ENCODE measurements at regions not wholly inside any gene's neighbourhood (a gene's known extent, or its start where the extent isn't known, plus 50 kb on each side); places are given as distances from the start of the nearest gene placed in this dataset.

- in situ Hi-C loops (cut with HindIII; ENCODE audit: low sequenced_read_pairs), result no loop called here
- TF ChIP-seq CTCF (IDR thresholded peaks at IDR 0.05; ENCODE audit: low read depth, low read length), result no peak
- no peak for DNase-seq (ENCODE audit: low read depth, low spot score)
- no peak overlapping the region for H3K4me3 ChIP-seq (ENCODE audit: low read depth, low read length)
These were observed 137.5 kb upstream of the SYT13 start for GRCh38 chr11:45423475-45424120.

GRCh38 chr11:45423036-45423435 is 136.9 kb upstream of the SYT13 start:
- H3K4me3 ChIP-seq (ENCODE audit: low read depth, low read length), result no peak overlapping the region
- in situ Hi-C loops (cut with HindIII; ENCODE audit: low sequenced_read_pairs), result no loop called here
- no peak for DNase-seq (ENCODE audit: low read depth, low spot score)
- no peak for TF ChIP-seq CTCF (IDR thresholded peaks at IDR 0.05; ENCODE audit: low read depth, low read length)

GRCh38 chr11:45414088-45414487 is 127.9 kb upstream of the SYT13 start:
- TF ChIP-seq CTCF (IDR thresholded peaks at IDR 0.05; ENCODE audit: low read depth, low read length), result no peak
- no peak overlapping the region for H3K4me3 ChIP-seq (ENCODE audit: low read depth, low read length)
- no peak for DNase-seq (ENCODE audit: low read depth, low spot score)
- in situ Hi-C loops (cut with HindIII; ENCODE audit: low sequenced_read_pairs), result no loop called here

- in situ Hi-C loops (cut with HindIII; ENCODE audit: low sequenced_read_pairs), result no loop called here
- no peak overlapping the region for H3K4me3 ChIP-seq (ENCODE audit: low read depth, low read length)
- DNase-seq (ENCODE audit: low read depth, low spot score), result no peak
- TF ChIP-seq CTCF (IDR thresholded peaks at IDR 0.05; ENCODE audit: low read depth, low read length), result no peak
These were observed 127.2 kb upstream of the SYT13 start for GRCh38 chr11:45413156-45413858.

GRCh38 chr11:45412521-45412920 is 126.4 kb upstream of the SYT13 start:
- no peak for TF ChIP-seq CTCF (IDR thresholded peaks at IDR 0.05; ENCODE audit: low read depth, low read length)
- no peak for DNase-seq (ENCODE audit: low read depth, low spot score)
- H3K4me3 ChIP-seq (ENCODE audit: low read depth, low read length), result no peak overlapping the region
- in situ Hi-C loops (cut with HindIII; ENCODE audit: low sequenced_read_pairs), result no loop called here

- no peak overlapping the region for H3K4me3 ChIP-seq (ENCODE audit: low read depth, low read length)
- in situ Hi-C loops (cut with HindIII; ENCODE audit: low sequenced_read_pairs), result no loop called here
- DNase-seq (ENCODE audit: low read depth, low spot score), result peak; percentile 19
- TF ChIP-seq CTCF (IDR thresholded peaks at IDR 0.05; ENCODE audit: low read depth, low read length), result no peak
These were observed 125.9 kb upstream of the SYT13 start for GRCh38 chr11:45412051-45412471.

Measured in astrocyte of the spinal cord (primary cell).